ENCODE measurements at regions not wholly inside any gene's neighbourhood (a gene's known extent, or its start where the extent isn't known, plus 50 kb on each side); places are given as distances from the start of the nearest gene placed in this dataset.

DNA sequence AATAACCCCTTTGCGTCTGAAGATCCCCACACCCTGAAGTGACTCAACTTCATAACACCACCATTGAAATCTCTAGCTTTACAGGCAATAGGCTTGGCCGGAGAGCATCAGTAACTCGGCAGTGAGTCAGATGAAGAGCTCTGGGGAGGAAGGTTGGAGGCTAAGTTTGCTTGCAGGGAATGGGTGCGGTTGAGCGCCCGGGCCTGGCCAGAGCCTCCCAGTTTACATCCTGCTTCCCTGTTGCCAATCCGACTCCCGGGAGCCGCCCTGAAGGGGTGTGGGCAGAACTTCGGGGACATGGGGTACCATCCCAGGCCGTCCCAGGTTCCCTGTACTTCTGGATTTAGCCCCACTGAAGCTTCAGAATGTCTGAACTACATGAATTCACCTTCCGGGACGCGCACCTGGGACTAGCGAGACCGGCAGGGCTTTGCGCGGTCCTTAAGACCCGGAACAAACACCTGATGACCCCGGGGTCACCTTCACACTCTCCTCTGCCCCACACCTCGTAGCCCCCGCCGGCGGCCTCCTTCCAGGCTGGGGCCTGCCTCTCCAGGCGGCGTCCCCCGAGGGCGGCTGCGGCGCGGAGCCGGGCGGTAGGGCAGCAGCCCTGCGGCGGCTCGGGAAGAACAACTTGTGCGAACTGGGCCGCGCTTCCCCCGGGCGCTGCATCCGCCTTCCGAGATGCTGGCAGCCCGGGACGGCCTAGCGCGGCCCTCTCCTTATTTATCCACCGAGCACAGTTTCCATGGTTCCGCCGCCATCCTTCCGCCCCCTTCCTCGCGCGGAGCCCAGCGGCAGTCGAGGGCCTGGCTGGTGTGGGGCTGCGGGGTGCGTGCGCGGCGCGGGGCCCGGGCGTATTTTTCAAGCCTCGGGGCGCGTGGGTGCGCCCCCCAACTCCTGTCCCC, 56.6 kb upstream of the RREB1 start:
- TF ChIP-seq, protein P1, sequence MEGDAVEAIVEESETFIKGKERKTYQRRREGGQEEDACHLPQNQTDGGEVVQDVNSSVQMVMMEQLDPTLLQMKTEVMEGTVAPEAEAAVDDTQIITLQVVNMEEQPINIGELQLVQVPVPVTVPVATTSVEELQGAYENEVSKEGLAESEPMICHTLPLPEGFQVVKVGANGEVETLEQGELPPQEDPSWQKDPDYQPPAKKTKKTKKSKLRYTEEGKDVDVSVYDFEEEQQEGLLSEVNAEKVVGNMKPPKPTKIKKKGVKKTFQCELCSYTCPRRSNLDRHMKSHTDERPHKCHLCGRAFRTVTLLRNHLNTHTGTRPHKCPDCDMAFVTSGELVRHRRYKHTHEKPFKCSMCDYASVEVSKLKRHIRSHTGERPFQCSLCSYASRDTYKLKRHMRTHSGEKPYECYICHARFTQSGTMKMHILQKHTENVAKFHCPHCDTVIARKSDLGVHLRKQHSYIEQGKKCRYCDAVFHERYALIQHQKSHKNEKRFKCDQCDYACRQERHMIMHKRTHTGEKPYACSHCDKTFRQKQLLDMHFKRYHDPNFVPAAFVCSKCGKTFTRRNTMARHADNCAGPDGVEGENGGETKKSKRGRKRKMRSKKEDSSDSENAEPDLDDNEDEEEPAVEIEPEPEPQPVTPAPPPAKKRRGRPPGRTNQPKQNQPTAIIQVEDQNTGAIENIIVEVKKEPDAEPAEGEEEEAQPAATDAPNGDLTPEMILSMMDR (IDR thresholded peaks at IDR 0.05; ENCODE audit: control insufficient read depth, extremely low read depth, insufficient read depth) = no peak
- DNase-seq (ENCODE audit: low read depth) = no peak
- H3K4me3 ChIP-seq (ENCODE audit: low read depth, low read length) = no peak overlapping the region

DNA sequence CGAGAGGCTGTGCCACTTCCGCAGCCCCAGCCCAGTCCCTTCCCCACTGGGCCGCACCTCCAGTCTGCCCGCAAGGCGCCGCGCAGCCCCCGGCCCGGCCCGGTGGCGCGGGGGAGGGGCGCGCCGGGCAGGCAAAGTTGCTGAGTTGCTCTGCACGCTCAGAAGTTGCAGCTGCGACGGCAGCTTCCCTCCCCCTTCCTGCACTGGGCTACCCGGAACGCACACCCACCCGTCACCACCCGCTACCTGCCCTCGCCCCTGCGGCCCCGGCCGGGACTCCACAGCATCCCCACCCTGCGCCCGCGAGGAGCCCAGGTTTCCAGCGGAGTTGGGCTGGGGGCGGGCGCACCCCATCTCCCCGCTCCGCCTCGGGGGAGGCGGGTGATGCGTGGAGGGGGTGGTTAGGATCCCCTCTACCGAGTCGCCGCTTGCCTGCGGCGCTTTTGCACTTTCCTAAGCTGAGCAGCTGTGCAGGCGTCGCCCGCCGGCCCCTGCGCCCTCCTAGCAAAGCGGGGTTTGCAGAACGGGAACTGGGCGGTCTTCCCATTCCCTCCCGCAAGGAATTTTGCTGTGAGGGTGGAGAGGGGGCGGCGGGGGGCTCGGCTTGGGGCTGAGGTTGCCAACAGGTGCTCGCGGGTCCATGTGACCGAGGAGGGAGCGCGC, 55.9 kb upstream of the RREB1 start:
- DNase-seq (ENCODE audit: low read depth) = no peak
- TF ChIP-seq, protein P1 (IDR thresholded peaks at IDR 0.05; ENCODE audit: control insufficient read depth, extremely low read depth, insufficient read depth) = no peak
- H3K4me3 ChIP-seq (ENCODE audit: low read depth, low read length) = no peak overlapping the region

DNA sequence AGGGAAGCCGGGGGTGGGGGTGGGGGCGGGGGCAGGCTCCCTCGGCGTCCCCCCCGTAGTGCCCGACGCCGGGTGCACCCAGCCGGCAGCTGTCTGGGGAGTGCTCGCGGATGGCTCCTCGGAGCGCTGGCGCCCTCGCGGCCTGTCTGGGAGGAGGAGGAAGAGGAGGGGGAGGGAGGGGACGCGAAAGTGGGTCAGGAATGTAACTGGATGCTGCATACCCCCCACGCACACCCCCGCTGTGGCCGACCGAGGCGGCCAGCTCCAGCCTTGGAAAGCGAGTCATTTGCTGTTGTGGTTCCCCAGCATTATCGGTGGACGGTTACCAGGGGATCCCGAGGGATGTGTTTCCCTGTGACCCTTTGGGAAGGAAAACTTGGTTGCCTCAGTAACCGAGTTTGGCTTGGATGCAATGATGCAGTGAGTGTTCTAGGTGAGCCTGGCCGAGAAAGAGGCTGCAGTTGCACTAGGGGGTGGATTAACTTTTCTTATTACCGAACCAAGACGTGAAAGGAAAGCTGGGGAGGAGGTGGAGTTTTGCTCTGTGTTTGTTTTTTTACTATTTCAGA, 55.2 kb upstream of the RREB1 start:
- no peak for DNase-seq (ENCODE audit: low read depth)
- TF ChIP-seq, protein P1 (IDR thresholded peaks at IDR 0.05; ENCODE audit: control insufficient read depth, extremely low read depth, insufficient read depth) = no peak
- no peak overlapping the region for H3K4me3 ChIP-seq (ENCODE audit: low read depth, low read length)

DNA sequence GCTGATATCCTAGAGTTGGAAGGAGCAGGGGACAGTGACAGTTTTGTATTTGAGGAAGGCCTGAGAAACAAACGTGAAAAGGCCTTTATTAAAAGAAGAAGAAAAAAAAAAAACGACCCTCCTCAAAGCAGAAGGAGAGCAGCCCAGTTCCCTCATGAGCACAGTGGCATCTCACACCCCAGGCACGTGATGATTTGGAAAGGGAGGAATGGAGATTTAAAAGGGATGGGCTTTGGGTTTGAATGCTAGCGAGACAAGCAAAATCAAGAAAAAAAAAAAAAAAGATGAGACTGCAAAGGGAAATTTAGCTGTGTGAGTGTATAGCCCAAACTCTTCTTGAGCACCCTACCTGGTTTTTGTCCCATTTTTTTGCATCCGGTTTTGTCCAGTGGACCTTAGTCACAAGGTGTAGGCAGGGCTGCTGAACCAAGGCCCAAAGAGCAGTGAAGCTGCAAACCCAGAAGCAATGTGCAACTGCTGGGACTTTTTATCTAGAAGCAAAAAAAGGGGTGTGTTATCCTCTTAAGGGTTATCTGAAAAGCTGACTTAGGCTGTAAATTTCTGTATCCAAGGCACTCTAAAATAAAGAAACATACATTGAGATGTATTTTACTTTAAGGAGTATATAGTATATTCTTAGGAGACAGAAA, 54.5 kb upstream of the RREB1 start:
- H3K4me3 ChIP-seq (ENCODE audit: low read depth, low read length) = no peak overlapping the region
- TF ChIP-seq, protein P1 (IDR thresholded peaks at IDR 0.05; ENCODE audit: control insufficient read depth, extremely low read depth, insufficient read depth) = no peak
- no peak for DNase-seq (ENCODE audit: low read depth)

Measured in LNCaP clone FGC (cell line).